Smooth muscle cell (in vitro differentiated cells): ENCODE measurements at regions not wholly inside any gene's neighbourhood (a gene's known extent, or its start where the extent isn't known, plus 50 kb on each side); places are given as distances from the start of the nearest gene placed in this dataset.

ENCODE experiments used
- DNase-seq: peaks from one replicate; lab custom pipeline; 2025; ENCODE audit not compliant: unreplicated experiment; lab: John Stamatoyannopoulos, UW
- H2AFZ ChIP-seq: fragments of 200-600 bp; sonication (generic); 2 replicates; pipeline ENCODE4 v1.6.0; 2016; ENCODE audit warnings: antibody characterized with exemption, low read depth, mild to moderate bottlenecking
- H3F3A ChIP-seq: fragments of 200-600 bp; sonication (generic); 2 replicates; pipeline ENCODE4 v1.6.0; 2017; ENCODE audit warnings: antibody characterized with exemption, low read depth
- H3K27ac ChIP-seq: fragments of 200-600 bp; sonication (generic); 2 replicates; pipeline ENCODE4 v1.5.1; 2016; ENCODE audit warnings: low read depth, mild to moderate bottlenecking
- H3K27me3 ChIP-seq: fragments of 200-600 bp; sonication (generic); 2 replicates; pipeline ENCODE4 v1.6.1; 2016; ENCODE audit warnings: low read depth, mild to moderate bottlenecking
- H3K36me3 ChIP-seq: fragments of 200-600 bp; sonication (generic); 2 replicates; pipeline ENCODE4 v1.5.1; 2016; ENCODE audit warnings: low read depth
- H3K4me1 ChIP-seq: fragments of 200-600 bp; sonication (generic); 2 replicates; pipeline ENCODE4 v1.5.1; 2016; ENCODE audit warnings: low read depth
- H3K4me2 ChIP-seq: fragments of 200-600 bp; sonication (generic); 2 replicates; pipeline ENCODE4 v1.6.0; 2016; ENCODE audit warnings: mild to moderate bottlenecking
- H3K4me3 ChIP-seq: fragments of 200-600 bp; sonication (generic); 2 replicates; pipeline ENCODE4 v1.5.1; 2016; ENCODE audit warnings: mild to moderate bottlenecking
- H3K79me2 ChIP-seq: fragments of 200-600 bp; sonication (generic); 2 replicates; pipeline ENCODE4 v1.6.0; 2016; ENCODE audit warnings: low read depth, mild to moderate bottlenecking
- H3K9ac ChIP-seq: fragments of 200-600 bp; sonication (generic); 2 replicates; pipeline ENCODE4 v1.6.0; 2016; ENCODE audit warnings: low read depth
- H3K9me3 ChIP-seq: fragments of 200-600 bp; sonication (generic); replicated peaks from 2 replicates; pipeline ENCODE4 v1.5.1; 2016; ENCODE audit warnings: low read depth
- H4K20me1 ChIP-seq: fragments of 200-600 bp; sonication (generic); 2 replicates; pipeline ENCODE4 v1.6.0; 2016; ENCODE audit warnings: low read depth
- CTCF ChIP-seq: fragments of 200-600 bp; sonication (generic); IDR thresholded peaks from 2 replicates; pipeline ENCODE4 v1.5.1; 2017; ENCODE audit warnings: borderline replicate concordance, mild to moderate bottlenecking, antibody characterized with exemption; ENCODE audit not compliant: insufficient read depth, poor library complexity, severe bottlenecking
- WGBS: methylation state at CpG from one replicate; pipeline ENCODE4 v1.1.7; 2016; ENCODE audit warnings: low lambda C conversion rate; 5-methylcytosine and 5-hydroxymethylcytosine counted together

GRCh38 chr5:144013816-144014215 is 156.6 kb downstream of the YIPF5 start:
- Histone ChIP-seq H3K36me3 (no peaks in the 10 kb centered on the region), H3K27ac (no peak overlapping the region), H3K4me3 (no peak overlapping the region), H3K9ac (no peak overlapping the region), H3K27me3 (no peaks in the 10 kb centered on the region), H3K9me3 (no peaks in the 10 kb centered on the region), H3F3A (no peaks in the 10 kb centered on the region), H3K4me1 (peaks cover 4% of the 10 kb centered on the region), H2AFZ (peak overlapping the region; percentile 51), H3K79me2 (no peaks in the 10 kb centered on the region), H4K20me1 (no peaks in the 10 kb centered on the region), H3K4me2 (no peak overlapping the region)
- 62% methylated on average over 2 of the region's 2 CpGs for WGBS
- no peak for TF ChIP-seq CTCF
- no peak for DNase-seq

- 80% methylated on average over 3 of the region's 3 CpGs for WGBS
- peaks cover 4% of the 10 kb centered on the region for H3K4me1 ChIP-seq
- no peaks in the 10 kb centered on the region for H3K9me3 ChIP-seq
- H3K27me3 ChIP-seq = no peaks in the 10 kb centered on the region
- no peaks in the 10 kb centered on the region for H3K36me3 ChIP-seq
- no peak overlapping the region for H3K27ac ChIP-seq
- no peak overlapping the region for H2AFZ ChIP-seq
- no peaks in the 10 kb centered on the region for H3K79me2 ChIP-seq
- no peak overlapping the region for H3K4me2 ChIP-seq
- H3F3A ChIP-seq = no peaks in the 10 kb centered on the region
- H3K4me3 ChIP-seq = no peak overlapping the region
- H3K9ac ChIP-seq = no peak overlapping the region
- DNase-seq = no peak
- no peak for TF ChIP-seq CTCF
- H4K20me1 ChIP-seq = no peaks in the 10 kb centered on the region
Measured at GRCh38 chr5:144015961-144016360, 154.5 kb downstream of the YIPF5 start.

GRCh38 chr5:144017119-144017518 is 153.3 kb downstream of the YIPF5 start:
- Histone ChIP-seq H3F3A (no peaks in the 10 kb centered on the region), H4K20me1 (no peaks in the 10 kb centered on the region), H3K27ac (no peak overlapping the region), H3K27me3 (no peaks in the 10 kb centered on the region), H3K36me3 (no peaks in the 10 kb centered on the region), H3K9ac (no peak overlapping the region), H2AFZ (peak overlapping the region; percentile 9), H3K4me2 (no peak overlapping the region), H3K79me2 (no peaks in the 10 kb centered on the region), H3K4me3 (no peak overlapping the region), H3K9me3 (no peaks in the 10 kb centered on the region), H3K4me1 (peaks cover 4% of the 10 kb centered on the region)
- WGBS = 58% methylated on average over 7 of the region's 7 CpGs
- TF ChIP-seq CTCF = no peak
- DNase-seq = no peak

- H3K4me1 ChIP-seq = peaks cover 4% of the 10 kb centered on the region
- H3K79me2 ChIP-seq = no peaks in the 10 kb centered on the region
- H3F3A ChIP-seq = no peaks in the 10 kb centered on the region
- H3K4me3 ChIP-seq = no peak overlapping the region
- no peak overlapping the region for H3K4me2 ChIP-seq
- DNase-seq = no peak
- 64% methylated on average over 6 of the region's 6 CpGs for WGBS
- TF ChIP-seq CTCF = no peak
- no peak overlapping the region for H3K9ac ChIP-seq
- peak overlapping the region; percentile 9 for H2AFZ ChIP-seq
- no peaks in the 10 kb centered on the region for H4K20me1 ChIP-seq
- no peaks in the 10 kb centered on the region for H3K27me3 ChIP-seq
- H3K9me3 ChIP-seq = no peaks in the 10 kb centered on the region
- no peak overlapping the region for H3K27ac ChIP-seq
- no peaks in the 10 kb centered on the region for H3K36me3 ChIP-seq
Measured at GRCh38 chr5:144017631-144018030, 152.8 kb downstream of the YIPF5 start.
